Astrocyte (in vitro differentiated cells and primary cell): ENCODE measurements at regions not wholly inside any gene's neighbourhood (a gene's known extent, or its start where the extent isn't known, plus 50 kb on each side); places are given as distances from the start of the nearest gene placed in this dataset.

Source experiments
- DNase-seq: peaks from one replicate; pipeline ENCODE4 v3.0.0-alpha.2; 2010; ENCODE audit warnings: low read depth
- FAIRE-seq: peaks from 2 replicates; lab custom pipeline; 2011; peaks lifted over from hg19 to GRCh38; lab: Jason Lieb, UNC
- H2AFZ ChIP-seq: 2 replicates; pipeline ENCODE4 v1.6.0; 2012; ENCODE audit warnings: low read depth, low read length, inconsistent platforms
- H3K27ac ChIP-seq: 2 replicates; pipeline ENCODE4 v1.5.1; 2011; ENCODE audit warnings: low read depth, low read length, inconsistent platforms
- H3K27me3 ChIP-seq: 2 replicates; pipeline ENCODE4 v1.6.0; 2011; ENCODE audit warnings: low read length, inconsistent platforms; ENCODE audit not compliant: insufficient read depth
- H3K36me3 ChIP-seq: 2 replicates; pipeline ENCODE4 v1.5.1; 2011; ENCODE audit warnings: low read length, inconsistent platforms; ENCODE audit not compliant: insufficient read depth
- H3K4me1 ChIP-seq: 2 replicates; pipeline ENCODE4 v1.5.1; 2011; ENCODE audit warnings: low read length, inconsistent platforms; ENCODE audit not compliant: insufficient read depth
- H3K4me2 ChIP-seq: 2 replicates; pipeline ENCODE4 v1.6.0; 2012; ENCODE audit warnings: low read length, inconsistent platforms
- H3K4me3 ChIP-seq: 2 replicates; pipeline ENCODE4 v1.5.1; 2011; ENCODE audit warnings: low read depth, mild to moderate bottlenecking, low read length, inconsistent platforms; ENCODE audit not compliant: insufficient read depth
- H3K79me2 ChIP-seq: 2 replicates; pipeline ENCODE4 v1.6.0; 2012; ENCODE audit warnings: mild to moderate bottlenecking, low read length, inconsistent platforms; ENCODE audit not compliant: insufficient read depth
- H3K9ac ChIP-seq: 2 replicates; pipeline ENCODE4 v1.6.0; 2012; ENCODE audit warnings: mild to moderate bottlenecking, low read length, inconsistent platforms
- H3K9me3 ChIP-seq: 2 replicates; pipeline ENCODE4 v1.5.1; 2012; ENCODE audit warnings: low read depth, mild to moderate bottlenecking, low read length, inconsistent platforms; ENCODE audit not compliant: insufficient read depth
- H4K20me1 ChIP-seq: 2 replicates; pipeline ENCODE4 v1.6.0; 2012; ENCODE audit warnings: low read length, inconsistent platforms; ENCODE audit not compliant: insufficient read depth
- H3K27ac Mint-ChIP-seq: one replicate; pipeline ENCODE4 v1.8.0; 2021; ENCODE audit warnings: mild to moderate bottlenecking, mixed read lengths; ENCODE audit not compliant: unreplicated experiment
- H3K27me3 Mint-ChIP-seq: one replicate; pipeline ENCODE4 v1.8.0; 2021; ENCODE audit warnings: low read depth, mixed read lengths; ENCODE audit not compliant: unreplicated experiment
- H3K36me3 Mint-ChIP-seq: one replicate; pipeline ENCODE4 v1.8.0; 2021; ENCODE audit warnings: low read depth, mixed read lengths; ENCODE audit not compliant: unreplicated experiment
- H3K4me1 Mint-ChIP-seq: one replicate; pipeline ENCODE4 v1.8.0; 2021; ENCODE audit warnings: low read depth, mixed read lengths; ENCODE audit not compliant: unreplicated experiment
- H3K4me3 Mint-ChIP-seq: one replicate; pipeline ENCODE4 v1.8.0; 2021; ENCODE audit warnings: mild to moderate bottlenecking, moderate library complexity, mixed read lengths; ENCODE audit not compliant: unreplicated experiment
- H3K9me3 Mint-ChIP-seq: one replicate; pipeline ENCODE4 v1.8.0; 2021; ENCODE audit warnings: mild to moderate bottlenecking, mixed read lengths; ENCODE audit not compliant: unreplicated experiment
- EZH2 ChIP-seq: IDR thresholded peaks from 2 replicates; pipeline ENCODE4 v1.6.1; 2012; ENCODE audit warnings: mild to moderate bottlenecking, low read length, inconsistent platforms; ENCODE audit not compliant: insufficient read depth
- TF ChIP-seq, protein P1 (sequence below): IDR thresholded peaks from 2 replicates; pipeline ENCODE4 v1.5.1; 2011; ENCODE audit warnings: low read depth, mild to moderate bottlenecking, inconsistent platforms, low read length, moderate library complexity; ENCODE audit not compliant: insufficient read depth

DNA sequence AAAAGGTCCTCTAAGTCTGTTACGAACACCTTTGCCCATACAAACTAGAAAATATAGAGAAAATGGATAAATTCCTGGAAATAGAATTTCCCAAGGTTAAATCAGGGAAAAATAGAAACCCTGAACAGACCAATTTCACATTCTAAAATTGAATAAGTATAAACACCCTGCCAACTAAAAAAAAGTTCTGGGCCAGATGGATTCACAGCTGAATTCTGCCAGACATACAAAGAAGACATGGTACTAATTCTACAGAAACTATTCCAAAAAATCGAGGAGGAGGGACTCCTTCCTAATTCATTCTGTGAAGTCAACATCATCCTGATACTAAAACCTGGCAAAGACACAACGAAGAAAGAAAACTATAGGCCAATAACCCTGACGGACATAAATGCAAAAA is 400.4 kb upstream of the SEMA3A start:
- Histone ChIP-seq H3K4me3 (no peak overlapping the region), H3K9me3 (no peaks in the 10 kb centered on the region), H3K4me2 (no peak overlapping the region), H3K36me3 (no peaks in the 10 kb centered on the region), H4K20me1 (no peaks in the 10 kb centered on the region), H3K9ac (no peak overlapping the region), H3K27ac (no peak overlapping the region), H3K27me3 (no peaks in the 10 kb centered on the region), H3K79me2 (no peaks in the 10 kb centered on the region), H2AFZ (no peak overlapping the region), H3K4me1 (no peaks in the 10 kb centered on the region)
- H3K27ac Mint-ChIP-seq = no peak overlapping the region
- no peak for FAIRE-seq
- H3K4me3 Mint-ChIP-seq = no peak overlapping the region
- DNase-seq = no peak
- no peaks in the 10 kb centered on the region for H3K4me1 Mint-ChIP-seq
- no peaks in the 10 kb centered on the region for H3K9me3 Mint-ChIP-seq
- H3K27me3 Mint-ChIP-seq = no peaks in the 10 kb centered on the region
- no peak for TF ChIP-seq EZH2
- TF ChIP-seq, protein P1, sequence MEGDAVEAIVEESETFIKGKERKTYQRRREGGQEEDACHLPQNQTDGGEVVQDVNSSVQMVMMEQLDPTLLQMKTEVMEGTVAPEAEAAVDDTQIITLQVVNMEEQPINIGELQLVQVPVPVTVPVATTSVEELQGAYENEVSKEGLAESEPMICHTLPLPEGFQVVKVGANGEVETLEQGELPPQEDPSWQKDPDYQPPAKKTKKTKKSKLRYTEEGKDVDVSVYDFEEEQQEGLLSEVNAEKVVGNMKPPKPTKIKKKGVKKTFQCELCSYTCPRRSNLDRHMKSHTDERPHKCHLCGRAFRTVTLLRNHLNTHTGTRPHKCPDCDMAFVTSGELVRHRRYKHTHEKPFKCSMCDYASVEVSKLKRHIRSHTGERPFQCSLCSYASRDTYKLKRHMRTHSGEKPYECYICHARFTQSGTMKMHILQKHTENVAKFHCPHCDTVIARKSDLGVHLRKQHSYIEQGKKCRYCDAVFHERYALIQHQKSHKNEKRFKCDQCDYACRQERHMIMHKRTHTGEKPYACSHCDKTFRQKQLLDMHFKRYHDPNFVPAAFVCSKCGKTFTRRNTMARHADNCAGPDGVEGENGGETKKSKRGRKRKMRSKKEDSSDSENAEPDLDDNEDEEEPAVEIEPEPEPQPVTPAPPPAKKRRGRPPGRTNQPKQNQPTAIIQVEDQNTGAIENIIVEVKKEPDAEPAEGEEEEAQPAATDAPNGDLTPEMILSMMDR = no peak
- no peaks in the 10 kb centered on the region for H3K36me3 Mint-ChIP-seq

DNA sequence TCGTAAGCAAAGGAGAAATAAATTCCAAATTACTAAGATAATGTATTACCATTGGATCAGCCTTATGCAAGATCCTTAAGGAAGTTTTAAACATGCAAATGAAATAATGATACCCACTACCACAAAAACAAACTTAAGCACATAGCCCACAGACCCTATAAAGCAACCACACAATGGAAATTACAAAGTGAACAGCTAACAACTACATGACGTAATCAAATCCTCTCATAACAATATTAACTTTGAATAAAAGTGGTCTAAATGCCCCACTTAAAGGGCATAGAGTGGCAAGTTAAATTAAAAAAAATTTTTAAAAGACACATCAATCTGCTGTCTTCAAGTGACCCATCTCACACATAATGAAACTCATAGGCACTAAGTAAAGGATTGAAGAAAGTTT is 397.3 kb upstream of the SEMA3A start:
- no peak overlapping the region for H3K9ac ChIP-seq
- no peaks in the 10 kb centered on the region for H3K9me3 ChIP-seq
- no peaks in the 10 kb centered on the region for H4K20me1 ChIP-seq
- no peak overlapping the region for H3K4me3 ChIP-seq
- H3K4me3 Mint-ChIP-seq = no peak overlapping the region
- peaks cover 3% of the 10 kb centered on the region for H3K9me3 Mint-ChIP-seq
- DNase-seq (no peak), FAIRE-seq (no peak)
- no peak overlapping the region for H3K27ac Mint-ChIP-seq
- H3K4me2 ChIP-seq = no peak overlapping the region
- H3K4me1 ChIP-seq = no peaks in the 10 kb centered on the region
- H3K27ac ChIP-seq = no peak overlapping the region
- H3K36me3 ChIP-seq = no peaks in the 10 kb centered on the region
- no peaks in the 10 kb centered on the region for H3K27me3 Mint-ChIP-seq
- H2AFZ ChIP-seq = no peak overlapping the region
- H3K36me3 Mint-ChIP-seq = no peaks in the 10 kb centered on the region
- TF ChIP-seq EZH2 = no peak
- TF ChIP-seq, protein P1 = no peak
- H3K4me1 Mint-ChIP-seq = no peaks in the 10 kb centered on the region
- no peaks in the 10 kb centered on the region for H3K27me3 ChIP-seq
- no peaks in the 10 kb centered on the region for H3K79me2 ChIP-seq

DNA sequence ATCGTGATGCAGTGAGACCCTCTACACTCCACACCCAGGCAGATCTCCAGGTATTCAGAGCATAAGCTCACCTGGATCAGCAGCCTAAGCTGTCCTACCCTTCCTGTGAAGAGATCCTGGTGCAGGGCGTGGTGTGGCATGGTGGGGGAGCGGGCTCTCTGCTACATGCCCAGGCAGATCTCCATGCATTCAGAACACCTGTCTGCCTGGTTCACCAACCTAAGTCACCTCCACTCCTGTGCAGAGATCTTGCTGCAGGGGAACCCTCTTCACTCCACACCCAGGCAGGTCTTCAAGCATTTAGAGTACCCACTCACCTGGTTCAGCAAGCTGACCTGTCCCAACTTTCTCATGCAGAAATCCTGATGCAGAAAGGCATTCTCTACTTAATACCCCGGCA is 394.4 kb upstream of the SEMA3A start:
- H3K79me2 ChIP-seq = no peaks in the 10 kb centered on the region
- H3K4me1 ChIP-seq = no peaks in the 10 kb centered on the region
- H3K27me3 ChIP-seq = no peaks in the 10 kb centered on the region
- FAIRE-seq = no peak
- no peaks in the 10 kb centered on the region for H4K20me1 ChIP-seq
- no peaks in the 10 kb centered on the region for H3K36me3 ChIP-seq
- H3K4me3 ChIP-seq = no peak overlapping the region
- H3K9me3 ChIP-seq = no peaks in the 10 kb centered on the region
- no peak overlapping the region for H3K9ac ChIP-seq
- no peak overlapping the region for H3K27ac Mint-ChIP-seq
- no peaks in the 10 kb centered on the region for H3K27me3 Mint-ChIP-seq
- no peak overlapping the region for H3K27ac ChIP-seq
- no peak overlapping the region for H2AFZ ChIP-seq
- H3K9me3 Mint-ChIP-seq = peaks cover 3% of the 10 kb centered on the region
- TF ChIP-seq, protein P1 = no peak
- no peak for TF ChIP-seq EZH2
- no peak overlapping the region for H3K4me2 ChIP-seq
- no peak for DNase-seq
- no peaks in the 10 kb centered on the region for H3K4me1 Mint-ChIP-seq
- no peak overlapping the region for H3K4me3 Mint-ChIP-seq
- no peaks in the 10 kb centered on the region for H3K36me3 Mint-ChIP-seq
